ENCODE measurements at regions not wholly inside any gene's neighbourhood (a gene's known extent, or its start where the extent isn't known, plus 50 kb on each side); places are given as distances from the start of the nearest gene placed in this dataset.
A peak's percentile ranks its signal among the peaks of the same experiment; 100 is the strongest.

DNA sequence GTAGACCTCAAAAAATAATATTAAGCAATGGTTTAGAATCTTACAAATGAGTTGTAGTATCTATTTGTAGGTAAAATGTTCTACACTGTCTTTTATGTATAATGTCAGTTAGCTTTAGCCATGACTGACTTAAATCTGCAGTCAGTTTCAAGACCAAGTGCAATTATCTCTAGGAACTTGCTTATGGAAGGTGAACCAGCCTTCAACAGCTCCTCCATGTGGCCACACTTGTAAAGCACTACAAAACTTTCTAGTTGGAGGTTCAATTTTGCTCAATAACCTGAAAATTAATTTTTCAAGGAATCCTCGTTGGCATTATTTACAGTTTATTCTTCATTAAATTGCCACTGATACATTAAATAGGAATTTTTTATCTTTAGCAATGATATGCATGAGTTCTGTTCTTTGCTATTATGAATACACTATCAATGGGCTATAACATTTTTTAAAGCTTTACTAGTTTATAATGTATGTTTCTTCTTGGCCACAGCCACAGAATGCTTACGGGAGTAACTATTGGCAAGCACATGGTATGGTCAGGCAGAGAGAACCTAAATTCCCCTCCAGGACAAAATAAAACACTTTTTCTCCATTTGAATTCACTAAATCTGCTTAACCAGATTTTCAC, 315.3 kb upstream of the UBE2E2 start:
- TF ChIP-seq USF2 (IDR thresholded peaks at IDR 0.05; ENCODE audit: borderline replicate concordance, low read depth, low read length): no peak
- no peak for TF ChIP-seq PBX3 (IDR thresholded peaks at IDR 0.05)
- TF ChIP-seq EZH2phosphoT487 (IDR thresholded peaks at IDR 0.05; ENCODE audit: borderline replicate concordance, low read depth): no peak
- TF ChIP-seq, protein P1, sequence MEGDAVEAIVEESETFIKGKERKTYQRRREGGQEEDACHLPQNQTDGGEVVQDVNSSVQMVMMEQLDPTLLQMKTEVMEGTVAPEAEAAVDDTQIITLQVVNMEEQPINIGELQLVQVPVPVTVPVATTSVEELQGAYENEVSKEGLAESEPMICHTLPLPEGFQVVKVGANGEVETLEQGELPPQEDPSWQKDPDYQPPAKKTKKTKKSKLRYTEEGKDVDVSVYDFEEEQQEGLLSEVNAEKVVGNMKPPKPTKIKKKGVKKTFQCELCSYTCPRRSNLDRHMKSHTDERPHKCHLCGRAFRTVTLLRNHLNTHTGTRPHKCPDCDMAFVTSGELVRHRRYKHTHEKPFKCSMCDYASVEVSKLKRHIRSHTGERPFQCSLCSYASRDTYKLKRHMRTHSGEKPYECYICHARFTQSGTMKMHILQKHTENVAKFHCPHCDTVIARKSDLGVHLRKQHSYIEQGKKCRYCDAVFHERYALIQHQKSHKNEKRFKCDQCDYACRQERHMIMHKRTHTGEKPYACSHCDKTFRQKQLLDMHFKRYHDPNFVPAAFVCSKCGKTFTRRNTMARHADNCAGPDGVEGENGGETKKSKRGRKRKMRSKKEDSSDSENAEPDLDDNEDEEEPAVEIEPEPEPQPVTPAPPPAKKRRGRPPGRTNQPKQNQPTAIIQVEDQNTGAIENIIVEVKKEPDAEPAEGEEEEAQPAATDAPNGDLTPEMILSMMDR (IDR thresholded peaks at IDR 0.05): peak; percentile 69
- TF ChIP-seq YY1 (IDR thresholded peaks at IDR 0.05; ENCODE audit: low read depth): no peak
- TF ChIP-seq RAD21 (IDR thresholded peaks at IDR 0.05; ENCODE audit: low read length): peak; percentile 71
- no peak for TF ChIP-seq POLR2AphosphoS5 (IDR thresholded peaks at IDR 0.05; ENCODE audit: low read depth, low read length)
- TF ChIP-seq SIN3A (IDR thresholded peaks at IDR 0.05; ENCODE audit: borderline replicate concordance, low read depth, low read length): no peak
- no peak for TF ChIP-seq MEF2A (IDR thresholded peaks at IDR 0.05; ENCODE audit: borderline replicate concordance, low read depth)
- TF ChIP-seq NFIC (IDR thresholded peaks at IDR 0.05; ENCODE audit: borderline replicate concordance): no peak
- TF ChIP-seq RCOR1 (IDR thresholded peaks at IDR 0.05; ENCODE audit: low read length): no peak
- TF ChIP-seq RFX5 (IDR thresholded peaks at IDR 0.05; ENCODE audit: low read length): no peak

All from SK-N-SH (cell line).